ENCODE measurements at regions not wholly inside any gene's neighbourhood (a gene's known extent, or its start where the extent isn't known, plus 50 kb on each side); places are given as distances from the start of the nearest gene placed in this dataset.

- no peaks in the 10 kb centered on the region for H3K9me3 ChIP-seq (ENCODE audit: control insufficient read depth in 1 of 2, insufficient read depth in 1 of 2, low read depth in 1 of 2, low read length in 2 of 2)
- H3K27ac ChIP-seq (ENCODE audit: low read depth, low read length), result no peak overlapping the region
- BruUV-seq (replicated peaks), result no TSS peak
- H3K9ac ChIP-seq (ENCODE audit: low read length), result no peak overlapping the region
- CTCF ChIA-PET, result no interaction called here
- no peak for DNase-seq (ENCODE audit: low read depth, low spot score)
- no peak overlapping the region for H3K4me3 ChIP-seq (replicated peaks in 1 of 2; ENCODE audit: low read depth in 1 of 2, low read length in 2 of 2)
- no peak for ATAC-seq
- POLR2A ChIA-PET, result no interaction called here
- no peaks in the 10 kb centered on the region for H3K9me2 ChIP-seq (ENCODE audit: insufficient read depth)
- H3K4me1 ChIP-seq (ENCODE audit: control insufficient read depth in 1 of 2, insufficient read depth in 2 of 2, low read length in 2 of 2), result no peaks in the 10 kb centered on the region
- H2AFZ ChIP-seq (ENCODE audit: low read depth, low read length, poor library complexity, severe bottlenecking), result no peak overlapping the region
- no peak overlapping the region for H3K4me2 ChIP-seq (ENCODE audit: low read length)
- intact Hi-C loops (cut with micrococcal nuclease), result no loop called here
- H3K27me3 ChIP-seq (ENCODE audit: insufficient read depth, low read length), result 0 out of 2 replicates have a peak, but pooled peaks cover 1% of the 10 kb centered on the region
- no peaks in the 10 kb centered on the region for H3K79me2 ChIP-seq (ENCODE audit: insufficient read depth, low read length)
- RAD21 ChIA-PET (ENCODE audit: low non-redundant PET in 1 of 2, low total read pairs in 2 of 2, uncharacterized antibody in 2 of 2, unreplicated experiment in 2 of 2), result no interaction called here
- H3K36me3 ChIP-seq (ENCODE audit: control insufficient read depth in 1 of 2, insufficient read depth in 2 of 2, low read length in 2 of 2), result no peaks in the 10 kb centered on the region
- TF ChIP-seq EZH2phosphoT487 (IDR thresholded peaks at IDR 0.05; ENCODE audit: borderline replicate concordance), result no peak
- no peak for TF ChIP-seq MAX (IDR thresholded peaks at IDR 0.05)
- TF ChIP-seq RAD21 (IDR thresholded peaks at IDR 0.05; ENCODE audit: low read depth), result no peak
- TF ChIP-seq POLR2AphosphoS5 (IDR thresholded peaks at IDR 0.05; ENCODE audit: low read depth, low read length), result no peak
- TF ChIP-seq POLR2A (IDR thresholded peaks at IDR 0.05; ENCODE audit: borderline replicate concordance, extremely low read depth, insufficient read depth, insufficient read length), result no peak
- TF ChIP-seq EZH2 (IDR thresholded peaks at IDR 0.05), result no peak
- TF ChIP-seq SRF (IDR thresholded peaks at IDR 0.05; ENCODE audit: low read depth), result no peak
- TF ChIP-seq CBX3 (IDR thresholded peaks at IDR 0.05; ENCODE audit: low read depth), result no peak
- no peak for TF ChIP-seq ZFX (IDR thresholded peaks at IDR 0.05)
- no peak for TF ChIP-seq CEBPB (IDR thresholded peaks at IDR 0.05; ENCODE audit: low read depth)
- TF ChIP-seq ZBTB33 (IDR thresholded peaks at IDR 0.05; ENCODE audit: extremely low read depth, insufficient replicate concordance, low read length), result no peak
- TF ChIP-seq JUND (IDR thresholded peaks at IDR 0.05), result no peak
- TF ChIP-seq SIN3A (IDR thresholded peaks at IDR 0.05; ENCODE audit: low read depth), result no peak
- TF ChIP-seq SP1 (IDR thresholded peaks at IDR 0.05; ENCODE audit: low read depth), result no peak
- TF ChIP-seq ZNF274 (IDR thresholded peaks at IDR 0.05; ENCODE audit: low read depth, low read length), result no peak
- no peak for TF ChIP-seq TCF7L2 (IDR thresholded peaks at IDR 0.05; ENCODE audit: borderline replicate concordance, extremely low read depth, insufficient read depth, insufficient read length)
- H4K20me1 ChIP-seq (ENCODE audit: insufficient read depth), result no peaks in the 10 kb centered on the region
Measured at GRCh38 chr14:101249676-101250036, 311.6 kb upstream of the DIO3 start.
